SU-DHL-6 (cell line): ENCODE measurements at regions not wholly inside any gene's neighbourhood (a gene's known extent, or its start where the extent isn't known, plus 50 kb on each side); places are given as distances from the start of the nearest gene placed in this dataset.

ENCODE experiments used
- H2AFZ ChIP-seq: fragments of 200-600 bp; sonication (generic); 2 replicates; pipeline ENCODE4 v1.6.1; 2014; ENCODE audit warnings: low read depth, mild to moderate bottlenecking, moderate library complexity, mixed read lengths, antibody characterized with exemption, low read length; ENCODE audit not compliant: severe bottlenecking
- H3F3A ChIP-seq: fragments of 200-600 bp; shearing (Covaris generic); 2 replicates; pipeline ENCODE4 v1.6.0; 2016; ENCODE audit warnings: antibody characterized with exemption, mild to moderate bottlenecking; ENCODE audit not compliant: insufficient read depth
- H3K27ac ChIP-seq: fragments of 200-600 bp; sonication (generic); 2 replicates; pipeline ENCODE4 v1.5.1; 2016; ENCODE audit warnings: low read depth, mild to moderate bottlenecking, low read length, moderate library complexity, mixed read lengths
- H3K27me3 ChIP-seq: fragments of 200-600 bp; sonication (generic), shearing (Covaris generic); 2 replicates; pipeline ENCODE4 v1.6.0; 2014; ENCODE audit warnings: mild to moderate bottlenecking, low read length
- H3K36me3 ChIP-seq: fragments of 200-600 bp; sonication (generic); 2 replicates; pipeline ENCODE4 v1.6.1; 2014; ENCODE audit warnings: mild to moderate bottlenecking, low read length, mixed read lengths
- H3K4me2 ChIP-seq: fragments of 300-600, 200-600 bp; shearing (Covaris generic), sonication (generic); 2 replicates; pipeline ENCODE4 v1.6.0; 2014; ENCODE audit warnings: low read length, low read depth, mild to moderate bottlenecking; ENCODE audit not compliant: poor library complexity, severe bottlenecking
- H3K4me3 ChIP-seq: fragments of 200-600 bp; sonication (generic); 2 replicates; pipeline ENCODE4 v1.5.1; 2014; ENCODE audit warnings: antibody characterized with exemption, low read length, mild to moderate bottlenecking, mixed read lengths; ENCODE audit not compliant: insufficient read depth, poor library complexity, severe bottlenecking
- H3K79me2 ChIP-seq: fragments of 200-600 bp; sonication (generic); 2 replicates; pipeline ENCODE4 v1.6.1; 2014; ENCODE audit warnings: mild to moderate bottlenecking, low read length, moderate library complexity; ENCODE audit not compliant: insufficient read depth
- H3K9ac ChIP-seq: fragments of 200-600 bp; sonication (generic); 2 replicates; pipeline ENCODE4 v1.7.0; 2014; ENCODE audit warnings: mild to moderate bottlenecking, low read length
- H3K9me2 ChIP-seq: fragments of 200-600 bp; sonication (generic); replicated peaks from 2 replicates; pipeline ENCODE4 v1.6.1; 2014; ENCODE audit warnings: low read length; ENCODE audit not compliant: insufficient read depth
- H3K9me3 ChIP-seq: fragments of 200-600 bp; sonication (generic); 2 replicates; pipeline ENCODE4 v1.6.1; 2014; ENCODE audit warnings: low read length, mixed read lengths; ENCODE audit not compliant: insufficient read depth
- H4K20me1 ChIP-seq: fragments of 200-600 bp; sonication (generic); 2 replicates; pipeline ENCODE4 v1.6.1; 2014; ENCODE audit warnings: low read depth, mild to moderate bottlenecking, antibody characterized with exemption, low read length, moderate library complexity, mixed read lengths
- CTCF ChIP-seq: fragments of 200-600 bp; sonication (generic); IDR thresholded peaks from one replicate; pipeline ENCODE4 v1.5.1; 2017; ENCODE audit warnings: antibody characterized with exemption, mild to moderate bottlenecking, low read length, moderate library complexity; ENCODE audit not compliant: insufficient read depth, poor library complexity, severe bottlenecking
- EZH2phosphoT487 ChIP-seq: fragments of 200-600 bp; sonication (generic), shearing (Covaris generic); conservative IDR thresholded peaks from 2 replicates; pipeline ENCODE4 v1.6.1; 2018; ENCODE audit warnings: mild to moderate bottlenecking, antibody characterized with exemption, low read length, moderate library complexity, mixed read lengths

- Histone ChIP-seq H2AFZ (no peak overlapping the region), H3K4me3 (no peak overlapping the region), H3K9ac (no peak overlapping the region), H4K20me1 (no peaks in the 10 kb centered on the region), H3K27me3 (no peaks in the 10 kb centered on the region), H3K27ac (no peak overlapping the region), H3K9me3 (no peaks in the 10 kb centered on the region), H3K4me2 (no peak overlapping the region), H3K36me3 (no peaks in the 10 kb centered on the region), H3K9me2 (no peaks in the 10 kb centered on the region), H3K79me2 (no peaks in the 10 kb centered on the region), H3F3A (no peaks in the 10 kb centered on the region)
- TF ChIP-seq CTCF (no peak), EZH2phosphoT487 (no peak)
Observed at GRCh38 chr19:32131005-32131404, 214.4 kb upstream of the ZNF507 start.

GRCh38 chr19:32138416-32138815 is 207.0 kb upstream of the ZNF507 start:
- Histone ChIP-seq H3K4me2 (no peak overlapping the region), H3K9ac (no peak overlapping the region), H3K27me3 (no peaks in the 10 kb centered on the region), H3K9me2 (no peaks in the 10 kb centered on the region), H2AFZ (no peak overlapping the region), H3K9me3 (no peaks in the 10 kb centered on the region), H3K79me2 (no peaks in the 10 kb centered on the region), H3K4me3 (no peak overlapping the region), H3K36me3 (no peaks in the 10 kb centered on the region), H3F3A (no peaks in the 10 kb centered on the region), H4K20me1 (no peaks in the 10 kb centered on the region), H3K27ac (no peak overlapping the region)
- no peak for TF ChIP-seq CTCF
- TF ChIP-seq EZH2phosphoT487 = no peak

- Histone ChIP-seq H3K9ac (no peak overlapping the region), H2AFZ (no peak overlapping the region), H3K27me3 (no peaks in the 10 kb centered on the region), H4K20me1 (no peaks in the 10 kb centered on the region), H3K9me3 (no peaks in the 10 kb centered on the region), H3F3A (no peaks in the 10 kb centered on the region), H3K9me2 (no peaks in the 10 kb centered on the region), H3K27ac (no peak overlapping the region), H3K79me2 (no peaks in the 10 kb centered on the region), H3K4me2 (no peak overlapping the region), H3K4me3 (no peak overlapping the region), H3K36me3 (no peaks in the 10 kb centered on the region)
- no peak for TF ChIP-seq EZH2phosphoT487
Observed at GRCh38 chr19:32141840-32142511, 203.4 kb upstream of the ZNF507 start.

- TF ChIP-seq CTCF (no peak), EZH2phosphoT487 (no peak)
- Histone ChIP-seq H3K9me3 (no peaks in the 10 kb centered on the region), H3K9ac (no peak overlapping the region), H4K20me1 (no peaks in the 10 kb centered on the region), H3K9me2 (no peaks in the 10 kb centered on the region), H3K79me2 (no peaks in the 10 kb centered on the region), H3K36me3 (no peaks in the 10 kb centered on the region), H3K27ac (no peak overlapping the region), H3K27me3 (no peaks in the 10 kb centered on the region), H2AFZ (no peak overlapping the region), H3F3A (no peaks in the 10 kb centered on the region), H3K4me3 (no peak overlapping the region), H3K4me2 (no peak overlapping the region)
Observed at GRCh38 chr19:32146664-32147063, 198.7 kb upstream of the ZNF507 start.
